Motor neuron (in vitro differentiated cells): ENCODE measurements at regions not wholly inside any gene's neighbourhood (a gene's known extent, or its start where the extent isn't known, plus 50 kb on each side); places are given as distances from the start of the nearest gene placed in this dataset.
A peak's percentile ranks its signal among the peaks of the same experiment; 100 is the strongest.
"Not testable (repeated sequence)": the region's sequence is repeated elsewhere in the genome, so short reads cannot be mapped to it uniquely, and the experiment has no call there.

Experiments used
- ATAC-seq, 8 experiments: fragments of 200-7000 bp; cut with Tn5 transposase; replicated peaks in 6 of 8; 2 replicates each; pipeline ENCODE4 v1.8.0; 2021; ENCODE audit warnings: mild to moderate bottlenecking in 8 of 8, moderate library complexity in 8 of 8
- H3K27ac ChIP-seq, 2 donors: fragments of 250-450 bp; sonication (Bioruptor Pico); 2 replicates each; pipeline ENCODE4 v1.9.0; 2021; ENCODE audit warnings: antibody characterized with exemption in 2 of 2, mild to moderate bottlenecking in 2 of 2, moderate library complexity in 1 of 2
- H3K4me1 ChIP-seq, 2 donors: fragments of 250-450 bp; sonication (Bioruptor Pico); replicated peaks in 1 of 2; 2 replicates each; pipeline ENCODE4 v1.6.1; 2021; ENCODE audit warnings: antibody characterized with exemption in 2 of 2, mild to moderate bottlenecking in 2 of 2, moderate library complexity in 1 of 2
- H3K4me3 ChIP-seq, 5 donors: fragments of 250-450 bp; sonication (Bioruptor Pico); 2 replicates each; pipeline ENCODE4 v1.9.0; 2021; ENCODE audit warnings: antibody characterized with exemption in 5 of 5, mild to moderate bottlenecking in 5 of 5, moderate library complexity in 4 of 5
- WGBS, 10 experiments: fragments of 450-650 bp; shearing (Covaris generic); methylation state at CpG; one replicate each; pipeline ENCODE4 v1.0.0; 2022; 5-methylcytosine and 5-hydroxymethylcytosine counted together
- in situ Hi-C, 9 experiments: fragments of 400-800 bp; cut with MboI; loops; one replicate each; pipeline ENCODE4 v1.15.0; 2021; ENCODE audit warnings: low sequenced_read_pairs in 9 of 9, low pct_unique_long_range_greater_than_20kb in 2 of 9; ENCODE audit not compliant: unreplicated experiment in 9 of 9

- Histone ChIP-seq H3K4me1 (peaks cover 13 to 33% of the 10 kb centered on the region in 2 donors), H3K27ac (no peak overlapping the region), H3K4me3 (no peak overlapping the region)
- 0 to 90% (median 83%) methylated on average over 1 to 8 of the region's 17 CpGs; no CpG with 5 or more reads in 3 of the 10 experiments for WGBS, 10 experiments
- in situ Hi-C loops, result no loop called here
- ATAC-seq, result no peak
These were observed 200.1 kb downstream of the NDUFA10 start for GRCh38 chr2:239824866-239825704.

- ATAC-seq, result peak; percentile 41 to 93 (median 56)
- peaks cover 11 to 29% of the 10 kb centered on the region in 2 donors for H3K4me1 ChIP-seq
- H3K4me3 ChIP-seq, result no peak overlapping the region
- 10 to 93% (median 52%) methylated on average over 1 to 9 of the region's 11 CpGs for WGBS, 10 experiments
- no peak overlapping the region for H3K27ac ChIP-seq
- in situ Hi-C loops, result no loop called here
These were observed 201.0 kb downstream of the NDUFA10 start for GRCh38 chr2:239824046-239824694.

GRCh38 chr2:239822146-239822831, 202.9 kb downstream of the NDUFA10 start:
- WGBS, 10 experiments, result 40 to 98% (median 80%) methylated on average over 1 to 7 of the region's 16 CpGs; no CpG with 5 or more reads in 3 of the 10 experiments
- in situ Hi-C loops, result no loop called here
- H3K27ac ChIP-seq, result no peak overlapping the region
- H3K4me3 ChIP-seq, result no peak overlapping the region
- peaks cover 13 to 19% of the 10 kb centered on the region in 2 donors for H3K4me1 ChIP-seq
- no peak for ATAC-seq

- no peak for ATAC-seq
- in situ Hi-C loops, result no loop called here
- H3K4me3 ChIP-seq, result no peak overlapping the region
- peak overlapping the region in 1 of 2 donors; percentile 9 for H3K27ac ChIP-seq
- 0 to 100% (median 57%) methylated on average over 1 to 3 of the region's 4 CpGs; no CpG with 5 or more reads in 4 of the 10 experiments for WGBS, 10 experiments
- peaks cover 16 to 19% of the 10 kb centered on the region in 2 donors for H3K4me1 ChIP-seq
These were observed 203.5 kb downstream of the NDUFA10 start for GRCh38 chr2:239821694-239822075.

- H3K4me1 ChIP-seq, result peaks cover 17 to 21% of the 10 kb centered on the region in 2 donors
- in situ Hi-C loops, result no loop called here
- peak overlapping the region in 1 of 2 donors; percentile 9 for H3K27ac ChIP-seq
- peak in 6 of 8 experiments; percentile 27 to 73 (median 65) for ATAC-seq
- WGBS, 10 experiments, result 0 to 100% (median 68%) methylated on average over 1 to 8 of the region's 16 CpGs; no CpG with 5 or more reads in 4 of the 10 experiments
- no peak overlapping the region for H3K4me3 ChIP-seq
These were observed 204.1 kb downstream of the NDUFA10 start for GRCh38 chr2:239820836-239821693.

- H3K27ac ChIP-seq, result no peak overlapping the region
- in situ Hi-C loops, result no loop called here
- peaks cover 21 to 25% of the 10 kb centered on the region in 2 donors for H3K4me1 ChIP-seq
- no peak overlapping the region for H3K4me3 ChIP-seq
- no peak for ATAC-seq
- WGBS, 10 experiments, result 43 to 100% (median 100%) methylated on average over 1 to 9 of the region's 17 CpGs; no CpG with 5 or more reads in 3 of the 10 experiments
These were observed 205.1 kb downstream of the NDUFA10 start for GRCh38 chr2:239819974-239820555.

GRCh38 chr2:239819091-239819973, 205.8 kb downstream of the NDUFA10 start:
- ATAC-seq, result no peak
- in situ Hi-C loops, result no loop called here
- no peak overlapping the region for H3K27ac ChIP-seq
- H3K4me3 ChIP-seq, result no peak overlapping the region
- 58 to 100% (median 83%) methylated on average over 1 to 5 of the region's 17 CpGs; no CpG with 5 or more reads in 7 of the 10 experiments for WGBS, 10 experiments
- peaks cover 28 to 32% of the 10 kb centered on the region in 2 donors for H3K4me1 ChIP-seq

GRCh38 chr2:239818531-239819011, 206.6 kb downstream of the NDUFA10 start:
- WGBS, 10 experiments, result 29 to 80% (median 68%) methylated on average over 1 to 5 of the region's 9 CpGs; no CpG with 5 or more reads in 6 of the 10 experiments
- in situ Hi-C loops, result no loop called here
- Histone ChIP-seq H3K27ac (no peak overlapping the region), H3K4me3 (no peak overlapping the region), H3K4me1 (peaks cover 36 to 38% of the 10 kb centered on the region in 2 donors)
- ATAC-seq, result no peak

GRCh38 chr2:239818086-239818485, 207.1 kb downstream of the NDUFA10 start:
- H3K4me1 ChIP-seq, result peaks cover 38 to 41% of the 10 kb centered on the region in 2 donors

GRCh38 chr2:239817468-239818031, 207.6 kb downstream of the NDUFA10 start:
- ATAC-seq, in situ Hi-C loops: not testable (repeated sequence)
- peaks cover 38 to 42% of the 10 kb centered on the region in 2 donors for H3K4me1 ChIP-seq

More at GRCh38 chr2:239818086-239818485, 207.1 kb downstream of the NDUFA10 start:
- Histone ChIP-seq H3K4me3 (no peak overlapping the region), H3K27ac (no peak overlapping the region)
- no peak for ATAC-seq
- WGBS, 10 experiments, result 80 to 83% (median 80%) methylated on average over 1 of the region's 5 CpGs; no CpG with 5 or more reads in 7 of the 10 experiments
- in situ Hi-C loops, result no loop called here

More at GRCh38 chr2:239817468-239818031, 207.6 kb downstream of the NDUFA10 start:
- not testable (repeated sequence) for H3K27ac ChIP-seq, H3K4me3 ChIP-seq
- WGBS, 10 experiments, result 60 to 70% methylated on average over 2 of the region's 8 CpGs; no CpG with 5 or more reads in 8 of the 10 experiments
